HG03097 (cell line): ENCODE measurements at regions not wholly inside any gene's neighbourhood (a gene's known extent, or its start where the extent isn't known, plus 50 kb on each side); places are given as distances from the start of the nearest gene placed in this dataset.
"Not testable (repeated sequence)": the region's sequence is repeated elsewhere in the genome, so short reads cannot be mapped to it uniquely, and the experiment has no call there.

Experiments
- ATAC-seq: cut with Tn5 transposase; IDR thresholded peaks from one replicate; pipeline ENCODE4 v1.9.1; 2021; ENCODE audit not compliant: unreplicated experiment, low FRiP score

DNA sequence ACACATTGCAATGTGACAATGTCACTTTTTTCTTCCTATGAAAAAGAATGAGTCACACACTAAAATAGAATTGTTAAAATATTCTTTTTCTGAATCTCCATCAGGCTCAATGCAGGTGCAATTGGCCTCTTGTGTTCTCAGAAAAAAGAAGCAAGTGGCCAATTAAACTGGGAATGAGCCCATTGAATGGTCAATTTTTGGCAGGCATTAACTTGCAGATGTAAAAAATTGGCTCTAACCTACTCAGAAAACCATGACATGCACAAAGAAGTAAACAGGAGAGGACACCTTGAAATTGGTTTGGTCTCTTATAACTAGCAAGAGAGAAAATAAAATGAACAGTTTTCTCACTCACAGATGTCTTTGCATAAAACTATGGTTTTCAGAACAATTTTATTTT lies 820.8 kb downstream of the TBL1XR1 start:
- no peak for ATAC-seq

DNA sequence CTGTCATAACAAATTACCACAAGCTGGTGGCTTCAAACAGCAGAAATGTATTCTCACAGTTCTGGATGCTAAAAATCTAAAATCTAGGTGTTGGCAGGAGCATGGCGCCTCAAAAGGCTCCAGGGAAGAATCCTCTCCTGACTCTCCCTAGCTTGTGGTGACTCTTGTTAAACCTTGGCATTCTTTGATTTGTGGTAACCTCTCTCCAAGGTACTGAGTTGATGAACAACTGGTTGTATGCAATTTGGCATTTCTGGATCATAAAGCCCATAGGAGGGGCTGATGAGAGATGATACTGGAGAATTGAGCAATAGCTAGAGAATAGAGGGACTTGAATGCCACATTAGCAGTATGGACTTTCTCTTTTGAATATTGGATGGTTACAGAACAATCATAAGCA lies 821.8 kb downstream of the TBL1XR1 start:
- ATAC-seq: no peak

DNA sequence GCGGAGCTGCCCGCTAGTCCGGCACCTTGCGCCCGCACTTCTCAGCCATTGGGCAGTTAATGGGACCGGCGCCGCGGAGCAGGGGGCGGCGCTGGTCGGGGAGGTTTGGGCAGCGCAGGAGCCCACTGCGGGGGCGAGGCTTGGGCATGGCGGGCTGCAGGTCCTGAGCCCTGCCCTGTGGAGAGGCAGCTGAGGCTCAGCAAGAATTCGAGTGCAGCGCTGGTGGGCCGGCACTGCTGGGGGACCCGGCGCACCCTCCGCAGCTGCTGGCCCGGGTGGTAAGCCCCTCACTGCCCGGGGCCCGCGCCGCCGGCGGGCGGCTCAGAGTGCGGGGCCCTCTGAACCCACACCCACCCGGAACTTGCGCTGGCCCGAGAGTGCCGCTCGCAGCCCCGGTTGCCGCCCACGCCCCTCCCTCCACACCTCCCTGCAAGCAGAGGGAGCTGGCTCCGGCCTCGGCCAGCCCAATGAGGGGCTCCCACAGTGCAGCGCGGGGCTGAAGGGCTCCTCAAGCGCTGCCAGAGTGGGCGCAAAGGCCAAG lies 835.0 kb downstream of the TBL1XR1 start:
- no peak for ATAC-seq

DNA sequence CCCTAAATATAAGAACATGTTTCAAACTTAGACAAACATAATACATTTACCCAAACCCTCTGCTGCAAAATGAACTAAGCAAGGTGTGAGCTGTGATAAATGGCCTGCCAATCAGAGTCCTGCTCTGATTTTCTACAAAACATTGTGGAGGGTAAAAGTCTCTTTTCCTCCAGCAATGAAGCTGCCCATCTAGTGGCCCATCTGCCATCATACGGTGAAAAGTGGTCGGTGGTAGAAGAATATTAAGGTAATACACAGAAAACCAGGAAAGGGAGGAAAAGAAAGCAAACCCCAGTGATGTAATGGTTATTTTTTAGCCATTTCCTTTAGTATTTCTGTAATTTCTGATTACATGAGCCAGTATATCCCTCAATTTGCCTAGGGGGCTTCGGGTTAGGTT lies 838.1 kb downstream of the TBL1XR1 start:
- no peak for ATAC-seq

DNA sequence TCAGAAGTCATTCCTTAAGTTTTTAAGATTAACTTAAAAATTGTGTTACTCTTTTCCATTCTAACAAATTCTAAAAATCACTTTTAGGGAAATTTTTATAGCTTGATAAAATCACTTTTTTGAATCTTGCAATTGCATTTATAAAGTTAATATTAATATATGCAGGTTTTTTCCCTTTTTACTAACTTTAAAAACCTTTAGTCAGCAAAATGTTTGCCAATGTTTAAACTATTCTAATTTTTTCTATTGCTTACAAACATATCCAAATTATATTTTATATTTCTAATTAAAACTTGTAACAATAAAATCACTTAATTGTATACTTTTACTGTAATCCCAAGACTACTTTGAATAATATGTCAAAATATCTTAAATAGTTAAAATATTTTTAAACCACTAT lies 839.4 kb downstream of the TBL1XR1 start:
- no peak for ATAC-seq

DNA sequence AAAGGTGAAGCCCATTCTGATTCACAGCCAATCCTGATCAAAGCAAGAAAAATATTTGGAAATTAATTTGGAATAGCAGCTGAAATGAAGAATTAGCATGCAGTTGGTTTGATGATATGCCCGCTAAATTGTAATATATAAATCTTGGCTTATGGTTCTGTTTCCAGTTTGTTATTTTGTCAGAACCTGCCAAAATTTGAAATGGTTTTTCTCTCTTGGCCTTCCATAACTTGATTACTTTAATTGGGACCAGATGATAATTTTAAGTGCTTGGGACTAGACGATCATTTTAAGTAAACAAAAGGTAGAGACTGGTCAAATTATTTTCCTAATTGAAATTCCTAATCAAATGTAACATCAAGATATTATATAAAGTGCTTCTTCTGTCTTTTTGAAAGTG lies 842.4 kb downstream of the TBL1XR1 start:
- ATAC-seq: no peak

DNA sequence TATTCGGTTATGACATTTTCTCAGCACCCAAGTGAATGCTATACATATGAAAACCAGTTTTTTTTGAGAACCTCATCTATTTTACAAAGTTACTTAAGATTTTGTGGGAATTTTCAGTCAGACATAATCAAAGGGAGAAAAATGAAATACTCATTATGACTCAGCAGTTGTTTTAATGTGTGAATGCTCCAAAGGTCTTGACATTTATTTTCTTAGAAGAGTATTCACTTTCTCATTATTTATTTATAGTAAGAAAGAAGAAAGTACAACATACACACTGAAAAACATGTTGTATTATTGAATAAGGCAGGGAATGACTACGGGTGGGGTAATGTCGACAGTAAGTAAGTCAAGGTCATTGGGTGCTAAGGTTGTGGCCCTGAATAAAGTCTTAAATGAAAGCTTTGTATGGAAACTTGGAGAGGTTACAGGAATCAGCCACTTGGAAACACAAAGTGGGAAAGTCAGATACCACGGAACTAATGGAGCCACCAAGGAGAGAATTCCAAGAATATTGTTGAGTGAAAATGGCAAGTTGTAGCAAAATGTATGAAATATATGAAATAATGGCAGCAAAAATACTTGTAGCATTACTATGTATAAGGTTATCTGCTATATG lies 844.5 kb downstream of the TBL1XR1 start:
- ATAC-seq: no peak

DNA sequence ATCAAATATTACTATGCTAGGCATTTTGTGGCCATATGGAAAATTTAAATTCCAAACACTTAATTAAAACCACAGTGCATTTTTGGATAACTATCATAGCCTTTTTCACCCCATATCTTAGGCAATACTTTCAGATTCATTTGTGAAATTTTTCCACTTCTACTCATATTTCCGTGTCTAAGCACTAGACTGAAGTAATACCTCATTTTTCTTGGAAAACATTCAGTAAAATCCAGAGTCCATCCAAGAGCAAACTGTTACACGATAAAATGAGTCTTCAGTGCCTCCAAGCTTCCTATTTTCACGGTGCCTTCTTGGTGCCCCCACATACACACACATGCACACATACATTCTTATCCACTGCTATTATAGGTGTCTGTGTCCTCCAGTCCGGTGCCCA lies 845.9 kb downstream of the TBL1XR1 start:
- ATAC-seq: no peak

DNA sequence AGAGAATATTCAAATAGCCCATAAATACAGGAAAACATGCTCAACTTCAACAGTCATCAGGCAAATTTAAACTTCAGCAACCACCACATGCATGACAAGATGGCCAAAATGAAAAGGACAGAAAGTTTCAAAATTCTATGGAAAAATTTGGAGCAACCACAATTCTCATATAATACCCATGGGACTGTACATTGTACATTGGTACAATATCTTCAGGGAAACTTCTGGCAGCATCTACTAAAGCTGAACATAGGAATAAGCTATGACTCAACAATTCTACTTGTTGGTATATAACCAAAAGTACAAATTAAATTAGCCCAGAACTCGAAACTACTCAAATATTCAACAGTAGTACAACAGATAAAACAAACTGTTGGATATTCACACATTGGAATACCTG lies 847.6 kb downstream of the TBL1XR1 start:
- ATAC-seq: no peak

DNA sequence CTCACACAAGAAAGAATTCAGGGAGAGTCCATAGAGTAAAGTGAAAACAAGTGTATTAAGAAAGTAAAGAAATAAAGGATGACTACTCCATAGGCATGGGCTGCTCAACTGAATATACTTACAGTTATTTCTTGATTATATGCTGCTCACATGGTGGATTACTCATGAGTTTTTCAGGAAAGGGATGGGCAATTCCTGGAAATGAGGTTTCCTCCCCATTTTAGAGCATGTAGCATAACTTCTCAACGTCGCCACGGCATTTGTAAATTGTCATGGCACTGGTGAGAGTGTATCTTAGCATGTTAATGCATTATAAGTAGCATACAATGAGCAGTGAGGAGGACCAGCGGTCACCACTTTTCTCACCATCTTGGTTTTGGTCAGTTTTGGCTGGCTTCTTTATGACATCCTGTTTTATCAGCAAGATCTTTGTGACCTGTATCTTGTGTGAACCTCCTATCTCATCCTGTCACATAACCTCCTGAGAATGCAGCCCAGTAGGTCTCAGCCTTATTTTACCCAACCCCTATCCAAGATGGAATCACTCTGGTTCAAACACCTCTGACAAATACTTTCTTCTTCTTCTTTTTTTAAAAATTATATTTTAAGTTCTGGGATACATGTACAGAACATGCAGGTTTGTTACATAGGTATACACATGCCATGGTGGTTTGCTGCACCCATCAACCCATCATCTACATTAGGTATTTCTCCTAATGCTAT lies 849.7 kb downstream of the TBL1XR1 start:
- no peak for ATAC-seq

DNA sequence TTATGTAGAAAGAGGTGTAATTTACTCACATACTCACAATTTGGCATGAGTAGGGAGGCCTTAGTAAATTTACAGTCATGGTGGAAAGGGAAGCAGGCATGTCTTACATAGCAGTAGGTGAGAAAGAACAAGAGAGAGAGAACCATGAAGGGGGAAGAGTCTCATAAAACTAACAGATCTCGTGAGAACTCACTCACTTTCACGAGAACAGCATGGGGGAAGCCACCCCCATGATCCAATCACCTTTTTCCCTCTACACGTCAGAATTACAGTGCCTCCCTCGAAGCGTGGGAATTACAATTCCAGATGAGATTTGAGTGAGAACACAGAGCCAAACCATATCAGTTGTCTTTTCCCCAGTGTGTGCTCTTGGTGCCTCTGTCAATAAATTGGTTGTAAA lies 855.3 kb downstream of the TBL1XR1 start:
- ATAC-seq: no peak

DNA sequence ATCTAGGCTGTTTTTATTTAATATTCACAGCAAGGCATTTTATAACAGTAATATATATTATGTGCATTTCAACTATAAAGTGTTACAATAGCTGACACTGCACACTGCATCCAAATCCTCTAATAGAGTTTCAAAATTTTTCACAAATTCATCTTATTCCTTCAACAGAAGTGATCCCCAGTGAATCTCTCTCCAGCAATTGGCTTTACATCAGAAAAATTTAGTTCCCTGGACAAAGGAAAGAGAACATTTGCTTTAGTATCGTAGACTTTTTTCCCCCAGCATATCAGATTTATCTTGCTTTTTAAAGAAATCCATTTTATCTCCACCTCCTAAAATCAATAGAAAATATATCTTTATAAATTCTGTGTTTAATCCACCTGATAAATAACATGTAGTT lies 868.6 kb downstream of the TBL1XR1 start:
- ATAC-seq: no peak

DNA sequence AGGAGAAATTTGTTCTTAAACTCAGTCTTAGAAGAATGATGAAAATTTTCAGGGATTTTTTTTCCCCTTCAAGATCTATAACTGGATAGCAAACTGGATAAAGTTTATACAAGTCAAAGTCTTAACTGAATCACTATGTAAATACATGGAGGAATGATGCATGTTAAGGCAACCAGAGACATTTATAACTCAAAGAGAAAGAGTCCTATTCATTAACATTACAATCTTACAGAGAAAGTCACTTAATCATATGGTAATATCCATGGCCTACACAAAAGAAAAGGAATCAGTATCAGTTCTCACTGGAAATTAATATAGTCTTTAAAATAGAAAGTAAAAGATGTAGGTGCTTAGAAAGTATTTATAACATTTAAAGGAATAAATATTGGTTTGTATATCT lies 869.1 kb downstream of the TBL1XR1 start:
- ATAC-seq: no peak

DNA sequence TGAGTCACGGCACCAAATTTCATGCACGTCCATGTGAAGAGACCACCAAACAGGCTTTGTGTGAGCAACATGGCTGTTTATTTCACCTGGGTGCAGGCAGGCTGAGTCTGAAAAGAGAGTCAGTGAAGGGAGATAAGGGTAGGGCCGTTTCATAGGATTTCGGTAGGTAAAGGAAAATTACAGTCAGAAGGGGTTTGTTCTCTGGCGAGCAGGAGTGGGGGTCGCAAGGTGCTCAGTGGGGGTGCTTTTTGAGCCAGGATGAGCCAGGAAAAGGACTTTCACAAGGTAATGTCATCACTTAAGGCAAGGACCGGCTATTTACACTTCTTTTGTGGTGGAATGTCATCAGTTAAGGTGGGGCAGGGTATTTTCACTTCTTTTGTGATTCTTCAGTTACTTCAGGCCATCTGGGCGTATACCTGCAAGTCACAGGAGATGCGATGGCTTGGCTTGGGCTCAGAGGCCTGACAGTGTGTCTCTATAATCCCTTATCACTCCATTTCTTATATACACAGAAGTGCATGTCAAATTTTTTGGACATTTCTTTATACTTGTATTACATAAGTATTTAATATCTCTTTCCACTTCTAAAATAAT lies 870.3 kb downstream of the TBL1XR1 start:
- ATAC-seq: not testable (repeated sequence)

DNA sequence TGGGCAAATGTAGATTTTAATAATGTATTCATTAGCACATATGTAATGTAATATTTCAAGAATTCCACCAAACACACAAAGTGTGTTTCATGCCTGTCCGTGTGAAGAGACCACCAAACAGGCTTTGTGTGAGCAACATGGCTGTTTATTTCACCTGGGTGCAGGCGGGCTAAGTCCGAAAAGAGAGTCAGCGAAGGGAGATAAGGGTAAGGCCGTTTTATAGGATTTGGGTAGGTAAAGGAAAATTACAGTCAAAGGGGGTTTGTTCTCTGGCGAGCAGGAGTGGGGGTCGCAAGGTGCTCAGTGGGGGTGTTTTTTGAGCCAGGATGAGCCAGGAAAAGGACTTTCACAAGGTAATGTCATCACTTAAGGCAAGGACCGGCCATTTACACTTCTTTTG lies 875.8 kb downstream of the TBL1XR1 start:
- ATAC-seq: not testable (repeated sequence)

DNA sequence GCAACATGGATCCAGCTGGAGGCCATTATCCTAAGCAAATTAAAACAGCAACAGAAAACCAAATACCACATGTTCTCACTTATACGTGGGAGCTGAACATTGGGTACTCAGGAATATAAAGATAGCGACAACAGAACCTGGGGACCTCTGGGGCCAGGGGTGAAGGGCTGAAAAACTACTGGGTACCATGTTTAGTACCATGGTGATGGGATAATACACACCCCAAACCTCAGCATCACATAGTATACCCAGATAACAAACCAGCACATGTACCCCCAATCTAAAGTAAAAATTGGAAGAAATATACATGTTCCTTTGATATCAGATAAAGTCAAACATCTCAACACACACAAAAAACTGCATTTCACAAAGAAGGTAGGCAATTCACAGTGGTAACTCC lies 876.2 kb downstream of the TBL1XR1 start:
- ATAC-seq: no peak

DNA sequence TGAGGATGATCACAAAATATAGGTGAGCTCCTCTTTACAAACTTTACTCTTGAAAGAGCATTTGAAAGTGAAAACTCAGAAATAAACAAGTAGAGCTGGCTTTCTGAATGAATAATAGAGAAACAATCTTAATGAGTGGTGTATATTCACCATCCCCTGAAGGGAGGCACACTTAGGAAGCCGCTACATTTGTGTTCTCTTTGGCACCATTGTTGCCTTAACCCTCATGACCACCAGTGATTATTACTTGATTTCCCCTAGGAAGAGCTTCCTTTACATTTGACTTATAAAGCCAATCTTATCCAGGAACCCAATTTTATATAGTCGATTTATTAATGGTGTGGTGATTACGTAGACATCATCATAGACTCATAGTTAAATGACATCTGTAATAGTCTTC lies 883.9 kb downstream of the TBL1XR1 start:
- ATAC-seq: no peak

DNA sequence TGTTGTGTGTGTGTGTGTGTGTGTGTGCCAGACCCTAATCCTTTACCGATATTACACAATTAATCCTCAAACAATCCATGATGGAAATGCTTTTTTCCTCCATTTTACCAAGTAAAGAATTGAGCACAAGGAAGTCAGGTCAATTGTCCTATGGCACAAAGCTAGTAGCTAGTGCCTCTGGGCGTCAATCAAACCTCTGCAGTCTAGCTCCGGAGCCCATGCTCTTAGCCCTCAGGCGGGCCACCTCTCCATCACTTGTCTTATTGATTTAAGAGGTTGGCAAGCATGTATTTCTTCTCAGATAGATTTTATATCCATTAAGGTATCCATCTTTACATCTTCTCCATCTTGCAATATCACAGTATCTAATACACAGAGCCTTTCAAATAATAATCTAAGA lies 886.6 kb downstream of the TBL1XR1 start:
- no peak for ATAC-seq

DNA sequence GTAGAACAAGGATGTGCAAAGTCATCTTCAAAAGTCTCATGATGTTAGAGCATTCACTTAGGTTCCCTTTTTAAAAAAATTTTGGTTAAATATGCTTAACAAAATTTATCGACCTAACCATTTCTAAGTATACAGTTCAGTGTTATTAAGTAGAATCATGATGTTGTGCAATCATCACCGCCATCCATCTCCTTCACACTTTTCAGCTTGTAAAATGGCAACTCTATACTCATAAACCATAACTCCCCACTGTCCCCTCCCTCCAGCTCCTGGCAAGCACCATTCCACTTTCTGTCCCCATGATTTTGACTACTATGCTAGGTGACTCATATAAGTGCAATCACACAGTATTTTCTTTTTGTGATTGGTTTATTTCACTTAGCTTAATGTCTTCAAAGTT lies 895.0 kb downstream of the TBL1XR1 start:
- ATAC-seq: no peak

DNA sequence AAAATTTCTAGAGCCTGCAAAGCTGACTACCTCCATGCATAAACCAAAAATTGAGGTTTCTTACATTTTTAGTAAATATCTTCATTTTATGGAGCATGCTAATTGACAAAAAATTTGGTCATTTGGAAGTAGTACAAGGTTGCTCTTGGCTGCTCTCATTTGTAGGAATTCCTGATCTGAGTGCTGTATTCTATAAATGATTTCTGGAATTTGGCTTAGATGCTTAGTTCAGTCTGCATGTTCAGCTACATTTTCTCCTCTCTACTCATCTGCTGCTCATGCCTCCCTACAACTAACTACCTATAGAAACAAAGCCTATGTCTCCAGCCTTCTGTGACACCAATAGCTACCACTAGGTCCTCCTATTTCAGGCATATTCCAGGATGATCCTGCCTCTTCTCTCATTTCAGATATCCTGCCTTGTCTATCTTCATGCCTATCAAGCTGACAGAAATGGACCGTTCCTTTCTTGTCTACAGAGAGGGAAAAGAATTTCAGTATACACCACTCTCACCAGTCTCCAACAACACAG lies 901.1 kb downstream of the TBL1XR1 start:
- ATAC-seq: no peak

DNA sequence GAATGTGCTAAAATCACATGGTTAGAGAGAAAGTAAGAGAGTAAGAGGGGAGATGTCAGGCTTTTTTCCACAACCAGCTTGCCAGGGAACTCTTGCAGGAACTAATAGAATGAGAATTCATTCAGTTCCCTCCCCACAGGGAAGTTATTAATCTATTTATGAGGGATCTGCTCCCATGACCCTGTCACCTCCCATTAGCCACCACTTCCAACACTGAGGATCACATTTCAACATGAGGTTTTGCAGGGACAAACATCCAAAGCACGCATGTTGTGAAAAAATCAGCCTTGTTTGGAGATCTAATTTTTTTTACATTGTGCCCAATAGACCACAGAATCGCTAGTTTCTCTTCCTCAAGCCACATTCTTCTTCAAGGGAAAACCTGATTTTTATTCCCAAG lies 904.0 kb downstream of the TBL1XR1 start:
- ATAC-seq: no peak
